ENCODE measurements at regions not wholly inside any gene's neighbourhood (a gene's known extent, or its start where the extent isn't known, plus 50 kb on each side); places are given as distances from the start of the nearest gene placed in this dataset.

GRCh38 chr5:5886353-5886752 is 463.9 kb downstream of the ICE1 start:
- Histone ChIP-seq H3K27me3 (ENCODE audit: control insufficient read depth in 1 of 2, insufficient read depth in 2 of 2, low read length in 2 of 2) (peaks cover 0 to 4% of the 10 kb centered on the region in 2 donors), H3K4me3 (ENCODE audit: low read depth in 1 of 2, low read length in 2 of 2) (no peak overlapping the region), H3K4me1 (ENCODE audit: control insufficient read depth in 1 of 2, insufficient read depth in 2 of 2, low read length in 2 of 2) (no peaks in the 10 kb centered on the region), H3K9ac (ENCODE audit: low read depth in 1 of 2, low read length in 2 of 2) (no peak overlapping the region), H3K27ac (ENCODE audit: low read depth, low read length) (no peak overlapping the region), H3K36me3 (ENCODE audit: control insufficient read depth in 1 of 2, insufficient read depth in 2 of 2, low read length in 2 of 2) (no peaks in the 10 kb centered on the region), H3K9me3 (ENCODE audit: control insufficient read depth in 1 of 2, low read length in 2 of 2) (no peaks in the 10 kb centered on the region)

DNA sequence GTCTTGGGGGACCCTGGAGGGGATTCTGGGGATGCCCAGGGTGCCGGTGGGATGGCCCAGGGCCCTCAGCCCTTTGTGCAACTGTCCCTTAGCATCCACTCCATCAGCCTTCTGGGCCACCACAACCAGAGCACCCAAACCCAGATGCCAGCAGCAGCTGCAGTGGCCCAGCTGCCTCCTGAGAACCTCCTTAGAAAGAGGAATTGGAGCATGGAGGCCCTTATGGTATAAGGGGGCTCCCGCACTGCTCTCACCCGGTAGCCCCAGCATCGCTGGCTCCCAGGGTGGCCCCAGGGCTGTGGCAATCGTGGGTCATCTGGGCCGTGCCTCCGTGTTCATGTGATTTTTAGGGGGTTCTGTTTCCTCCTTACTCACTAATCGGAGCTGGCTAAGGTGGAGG is 463.3 kb downstream of the ICE1 start:
- Histone ChIP-seq H3K27me3 (ENCODE audit: control insufficient read depth in 1 of 2, insufficient read depth in 2 of 2, low read length in 2 of 2) (peaks cover 0 to 4% of the 10 kb centered on the region in 2 donors), H3K36me3 (ENCODE audit: control insufficient read depth in 1 of 2, insufficient read depth in 2 of 2, low read length in 2 of 2) (no peaks in the 10 kb centered on the region), H3K9ac (ENCODE audit: low read depth in 1 of 2, low read length in 2 of 2) (no peak overlapping the region), H3K9me3 (ENCODE audit: control insufficient read depth in 1 of 2, low read length in 2 of 2) (no peaks in the 10 kb centered on the region), H3K27ac (ENCODE audit: low read depth, low read length) (no peak overlapping the region), H3K4me1 (ENCODE audit: control insufficient read depth in 1 of 2, insufficient read depth in 2 of 2, low read length in 2 of 2) (no peaks in the 10 kb centered on the region), H3K4me3 (ENCODE audit: low read depth in 1 of 2, low read length in 2 of 2) (no peak overlapping the region)

- Histone ChIP-seq H3K9ac (ENCODE audit: low read depth in 1 of 2, low read length in 2 of 2) (no peak overlapping the region), H3K36me3 (ENCODE audit: control insufficient read depth in 1 of 2, insufficient read depth in 2 of 2, low read length in 2 of 2) (no peaks in the 10 kb centered on the region), H3K4me3 (ENCODE audit: low read depth in 1 of 2, low read length in 2 of 2) (no peak overlapping the region), H3K9me3 (ENCODE audit: control insufficient read depth in 1 of 2, low read length in 2 of 2) (no peaks in the 10 kb centered on the region), H3K4me1 (ENCODE audit: control insufficient read depth in 1 of 2, insufficient read depth in 2 of 2, low read length in 2 of 2) (no peaks in the 10 kb centered on the region), H3K27me3 (ENCODE audit: control insufficient read depth in 1 of 2, insufficient read depth in 2 of 2, low read length in 2 of 2) (peaks cover 0 to 4% of the 10 kb centered on the region in 2 donors), H3K27ac (ENCODE audit: low read depth, low read length) (no peak overlapping the region)
These were observed 462.1 kb downstream of the ICE1 start for GRCh38 chr5:5884593-5884992.

GRCh38 chr5:5883562-5883961 is 461.1 kb downstream of the ICE1 start:
- Histone ChIP-seq H3K27ac (ENCODE audit: low read depth, low read length) (no peak overlapping the region), H3K27me3 (ENCODE audit: control insufficient read depth in 1 of 2, insufficient read depth in 2 of 2, low read length in 2 of 2) (peaks cover 0 to 4% of the 10 kb centered on the region in 2 donors), H3K9ac (ENCODE audit: low read depth in 1 of 2, low read length in 2 of 2) (no peak overlapping the region), H3K36me3 (ENCODE audit: control insufficient read depth in 1 of 2, insufficient read depth in 2 of 2, low read length in 2 of 2) (no peaks in the 10 kb centered on the region), H3K4me1 (ENCODE audit: control insufficient read depth in 1 of 2, insufficient read depth in 2 of 2, low read length in 2 of 2) (no peaks in the 10 kb centered on the region), H3K4me3 (ENCODE audit: low read depth in 1 of 2, low read length in 2 of 2) (no peak overlapping the region), H3K9me3 (ENCODE audit: control insufficient read depth in 1 of 2, low read length in 2 of 2) (no peaks in the 10 kb centered on the region)

DNA sequence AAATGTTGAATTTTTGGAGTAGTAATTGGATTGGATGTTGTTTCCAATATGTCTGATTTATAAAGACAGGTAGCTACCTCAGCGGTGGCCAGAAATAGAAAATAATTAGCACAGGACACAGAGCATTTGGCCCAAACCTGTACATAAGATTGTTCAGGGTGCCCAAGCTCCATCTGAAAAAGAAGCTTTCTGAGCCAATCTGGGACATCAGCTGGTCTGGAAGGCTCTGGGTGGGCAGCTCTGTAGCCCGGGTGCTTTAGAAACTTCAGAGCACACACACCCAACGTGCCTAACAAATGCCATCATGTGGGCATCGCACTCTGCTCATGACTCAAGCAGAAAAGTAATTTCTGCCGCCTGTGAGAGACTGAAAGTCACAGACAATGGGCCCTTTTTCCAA is 460.7 kb downstream of the ICE1 start:
- Histone ChIP-seq H3K4me3 (ENCODE audit: low read depth in 1 of 2, low read length in 2 of 2) (no peak overlapping the region), H3K27me3 (ENCODE audit: control insufficient read depth in 1 of 2, insufficient read depth in 2 of 2, low read length in 2 of 2) (peaks cover 0 to 4% of the 10 kb centered on the region in 2 donors), H3K27ac (ENCODE audit: low read depth, low read length) (no peak overlapping the region), H3K9ac (ENCODE audit: low read depth in 1 of 2, low read length in 2 of 2) (no peak overlapping the region), H3K36me3 (ENCODE audit: control insufficient read depth in 1 of 2, insufficient read depth in 2 of 2, low read length in 2 of 2) (no peaks in the 10 kb centered on the region), H3K4me1 (ENCODE audit: control insufficient read depth in 1 of 2, insufficient read depth in 2 of 2, low read length in 2 of 2) (no peaks in the 10 kb centered on the region), H3K9me3 (ENCODE audit: control insufficient read depth in 1 of 2, low read length in 2 of 2) (no peaks in the 10 kb centered on the region)

GRCh38 chr5:5882706-5883105 is 460.2 kb downstream of the ICE1 start:
- no peaks in the 10 kb centered on the region for H3K9me3 ChIP-seq (ENCODE audit: control insufficient read depth in 1 of 2, low read length in 2 of 2)
- H3K27me3 ChIP-seq (ENCODE audit: control insufficient read depth in 1 of 2, insufficient read depth in 2 of 2, low read length in 2 of 2): peaks cover 0 to 4% of the 10 kb centered on the region in 2 donors
- no peaks in the 10 kb centered on the region for H3K36me3 ChIP-seq (ENCODE audit: control insufficient read depth in 1 of 2, insufficient read depth in 2 of 2, low read length in 2 of 2)
- H3K27ac ChIP-seq (ENCODE audit: low read depth, low read length): no peak overlapping the region
- H3K9ac ChIP-seq (ENCODE audit: low read depth in 1 of 2, low read length in 2 of 2): no peak overlapping the region
- no peaks in the 10 kb centered on the region for H3K4me1 ChIP-seq (ENCODE audit: control insufficient read depth in 1 of 2, insufficient read depth in 2 of 2, low read length in 2 of 2)
- H3K4me3 ChIP-seq (ENCODE audit: low read depth in 1 of 2, low read length in 2 of 2): no peak overlapping the region

GRCh38 chr5:5881294-5881693 is 458.8 kb downstream of the ICE1 start:
- Histone ChIP-seq H3K4me3 (ENCODE audit: low read depth in 1 of 2, low read length in 2 of 2) (no peak overlapping the region), H3K9me3 (ENCODE audit: control insufficient read depth in 1 of 2, low read length in 2 of 2) (no peaks in the 10 kb centered on the region), H3K36me3 (ENCODE audit: control insufficient read depth in 1 of 2, insufficient read depth in 2 of 2, low read length in 2 of 2) (no peaks in the 10 kb centered on the region), H3K4me1 (ENCODE audit: control insufficient read depth in 1 of 2, insufficient read depth in 2 of 2, low read length in 2 of 2) (no peaks in the 10 kb centered on the region), H3K9ac (ENCODE audit: low read depth in 1 of 2, low read length in 2 of 2) (no peak overlapping the region), H3K27me3 (ENCODE audit: control insufficient read depth in 1 of 2, insufficient read depth in 2 of 2, low read length in 2 of 2) (no peaks in the 10 kb centered on the region), H3K27ac (ENCODE audit: low read depth, low read length) (no peak overlapping the region)

- H3K36me3 ChIP-seq (ENCODE audit: control insufficient read depth in 1 of 2, insufficient read depth in 2 of 2, low read length in 2 of 2): no peaks in the 10 kb centered on the region
- H3K9me3 ChIP-seq (ENCODE audit: control insufficient read depth in 1 of 2, low read length in 2 of 2): no peaks in the 10 kb centered on the region
- no peak overlapping the region for H3K4me3 ChIP-seq (ENCODE audit: low read depth in 1 of 2, low read length in 2 of 2)
- H3K27ac ChIP-seq (ENCODE audit: low read depth, low read length): no peak overlapping the region
- no peaks in the 10 kb centered on the region for H3K4me1 ChIP-seq (ENCODE audit: control insufficient read depth in 1 of 2, insufficient read depth in 2 of 2, low read length in 2 of 2)
- no peak overlapping the region for H3K9ac ChIP-seq (ENCODE audit: low read depth in 1 of 2, low read length in 2 of 2)
- no peaks in the 10 kb centered on the region for H3K27me3 ChIP-seq (ENCODE audit: control insufficient read depth in 1 of 2, insufficient read depth in 2 of 2, low read length in 2 of 2)
These were observed 457.7 kb downstream of the ICE1 start for GRCh38 chr5:5880077-5880763.

DNA sequence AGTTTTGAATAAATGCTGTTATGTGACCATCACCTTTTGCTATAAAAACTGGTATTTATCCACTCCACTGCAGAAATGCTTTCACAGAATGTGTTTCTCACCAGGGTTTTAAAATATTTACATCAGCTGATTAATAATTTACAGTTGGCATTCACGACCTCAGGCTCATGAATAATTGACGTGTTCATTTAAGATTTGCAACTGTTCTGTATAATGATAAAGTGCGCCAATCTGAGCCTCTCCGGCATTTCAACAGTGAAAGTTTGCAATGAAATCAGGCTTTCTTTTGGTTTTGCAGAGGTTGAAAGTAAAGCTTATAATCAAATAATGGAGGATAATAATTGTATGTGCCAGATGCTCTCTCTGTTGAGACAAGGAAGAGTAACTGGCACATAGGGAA is 434.9 kb downstream of the ICE1 start:
- Histone ChIP-seq H3K9me3 (ENCODE audit: control insufficient read depth in 1 of 2, low read length in 2 of 2) (no peaks in the 10 kb centered on the region), H3K27ac (ENCODE audit: low read depth, low read length) (no peak overlapping the region)

DNA sequence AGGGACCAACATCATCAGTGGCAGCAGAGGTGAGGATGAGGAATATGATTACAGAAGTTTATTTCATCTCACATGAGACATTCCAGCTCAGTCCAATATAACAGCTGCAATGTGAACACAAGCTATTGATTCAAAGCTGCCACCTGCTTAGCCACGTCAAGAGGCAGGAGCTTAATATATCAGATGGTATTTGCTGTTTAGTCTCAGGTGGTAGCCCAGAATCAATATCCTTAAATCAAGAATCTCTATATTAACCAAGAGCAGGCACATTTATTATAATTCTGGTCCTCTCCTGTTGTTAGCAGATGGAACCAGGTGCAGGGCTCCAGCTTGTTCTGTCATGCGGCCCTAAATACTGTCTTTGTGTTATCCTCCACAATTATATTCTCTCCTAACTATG is 431.6 kb downstream of the ICE1 start:
- Histone ChIP-seq H3K36me3 (ENCODE audit: control insufficient read depth in 1 of 2, insufficient read depth in 2 of 2, low read length in 2 of 2) (no peaks in the 10 kb centered on the region), H3K4me3 (ENCODE audit: low read depth in 1 of 2, low read length in 2 of 2) (no peak overlapping the region), H3K9me3 (ENCODE audit: control insufficient read depth in 1 of 2, low read length in 2 of 2) (no peaks in the 10 kb centered on the region), H3K27me3 (ENCODE audit: control insufficient read depth in 1 of 2, insufficient read depth in 2 of 2, low read length in 2 of 2) (no peaks in the 10 kb centered on the region), H3K9ac (ENCODE audit: low read depth in 1 of 2, low read length in 2 of 2) (no peak overlapping the region), H3K4me1 (ENCODE audit: control insufficient read depth in 1 of 2, insufficient read depth in 2 of 2, low read length in 2 of 2) (no peaks in the 10 kb centered on the region), H3K27ac (ENCODE audit: low read depth, low read length) (no peak overlapping the region)

More for the DNA sequence above, 434.9 kb downstream of the ICE1 start:
- no peaks in the 10 kb centered on the region for H3K36me3 ChIP-seq (ENCODE audit: control insufficient read depth in 1 of 2, insufficient read depth in 2 of 2, low read length in 2 of 2)
- no peak overlapping the region for H3K9ac ChIP-seq (ENCODE audit: low read depth in 1 of 2, low read length in 2 of 2)
- no peaks in the 10 kb centered on the region for H3K27me3 ChIP-seq (ENCODE audit: control insufficient read depth in 1 of 2, insufficient read depth in 2 of 2, low read length in 2 of 2)
- no peaks in the 10 kb centered on the region for H3K4me1 ChIP-seq (ENCODE audit: control insufficient read depth in 1 of 2, insufficient read depth in 2 of 2, low read length in 2 of 2)
- H3K4me3 ChIP-seq (ENCODE audit: low read depth in 1 of 2, low read length in 2 of 2): no peak overlapping the region

- Histone ChIP-seq H3K4me1 (ENCODE audit: control insufficient read depth in 1 of 2, insufficient read depth in 2 of 2, low read length in 2 of 2) (no peaks in the 10 kb centered on the region), H3K4me3 (ENCODE audit: low read depth in 1 of 2, low read length in 2 of 2) (no peak overlapping the region), H3K36me3 (ENCODE audit: control insufficient read depth in 1 of 2, insufficient read depth in 2 of 2, low read length in 2 of 2) (no peaks in the 10 kb centered on the region), H3K9ac (ENCODE audit: low read depth in 1 of 2, low read length in 2 of 2) (no peak overlapping the region), H3K27ac (ENCODE audit: low read depth, low read length) (no peak overlapping the region), H3K27me3 (ENCODE audit: control insufficient read depth in 1 of 2, insufficient read depth in 2 of 2, low read length in 2 of 2) (no peaks in the 10 kb centered on the region), H3K9me3 (ENCODE audit: control insufficient read depth in 1 of 2, low read length in 2 of 2) (no peaks in the 10 kb centered on the region)
These were observed 416.0 kb downstream of the ICE1 start for GRCh38 chr5:5838493-5838892.

Data from duodenal mucosa (tissue), 2 donors.